ENCODE measurements at regions not wholly inside any gene's neighbourhood (a gene's known extent, or its start where the extent isn't known, plus 50 kb on each side); places are given as distances from the start of the nearest gene placed in this dataset.

- H3K9me3 ChIP-seq (ENCODE audit: control insufficient read depth in 4 of 4, insufficient read depth in 3 of 4, low read length in 3 of 4), result peaks cover 0 to 2% (median 0%) of the 10 kb centered on the region in 4 donors
- WGBS, 2 donors, result 68 to 83% methylated on average over 2 of the region's 2 CpGs
- no peak for TF ChIP-seq CTCF (IDR thresholded peaks at IDR 0.05; ENCODE audit: control extremely low read depth, extremely low read depth)
- H3K27ac ChIP-seq (ENCODE audit: low read depth in 1 of 2, low read length in 1 of 2), result no peak overlapping the region
- no peaks in the 10 kb centered on the region for H3K4me1 ChIP-seq (ENCODE audit: control insufficient read depth in 5 of 5, insufficient read depth in 5 of 5, low read length in 5 of 5)
- no peak overlapping the region for H3K9ac ChIP-seq (ENCODE audit: insufficient read depth in 1 of 2, low read length in 2 of 2)
- no peaks in the 10 kb centered on the region for H3K27me3 ChIP-seq (ENCODE audit: control insufficient read depth in 3 of 3, insufficient read depth in 3 of 3, low read length in 2 of 3)
- no peak overlapping the region for H3K4me3 ChIP-seq
- no peaks in the 10 kb centered on the region for H3K36me3 ChIP-seq (ENCODE audit: control insufficient read depth in 4 of 4, insufficient read depth in 4 of 4, low read length in 4 of 4)
- ATAC-seq (ENCODE audit: insufficient read depth, low FRiP score), result no peak
- DNase-seq, result no peak
Measured at GRCh38 chr11:26201411-26201810, 130.5 kb upstream of the ANO3 start.

GRCh38 chr11:26202754-26203153 lies 129.2 kb upstream of the ANO3 start:
- no peaks in the 10 kb centered on the region for H3K4me1 ChIP-seq (ENCODE audit: control insufficient read depth in 5 of 5, insufficient read depth in 5 of 5, low read length in 5 of 5)
- H3K9me3 ChIP-seq (ENCODE audit: control insufficient read depth in 4 of 4, insufficient read depth in 3 of 4, low read length in 3 of 4), result peaks cover 0 to 2% (median 0%) of the 10 kb centered on the region in 4 donors
- no peaks in the 10 kb centered on the region for H3K27me3 ChIP-seq (ENCODE audit: control insufficient read depth in 3 of 3, insufficient read depth in 3 of 3, low read length in 2 of 3)
- DNase-seq (no peak), ATAC-seq (ENCODE audit: insufficient read depth, low FRiP score) (no peak)
- no peak overlapping the region for H3K9ac ChIP-seq (ENCODE audit: insufficient read depth in 1 of 2, low read length in 2 of 2)
- H3K4me3 ChIP-seq, result no peak overlapping the region
- 95 to 98% methylated on average over 2 of the region's 2 CpGs for WGBS, 2 donors
- TF ChIP-seq CTCF (IDR thresholded peaks at IDR 0.05; ENCODE audit: control extremely low read depth, extremely low read depth), result no peak
- no peak overlapping the region for H3K27ac ChIP-seq (ENCODE audit: low read depth in 1 of 2, low read length in 1 of 2)
- H3K36me3 ChIP-seq (ENCODE audit: control insufficient read depth in 4 of 4, insufficient read depth in 4 of 4, low read length in 4 of 4), result no peaks in the 10 kb centered on the region

GRCh38 chr11:26204101-26204500 lies 127.8 kb upstream of the ANO3 start:
- no peak overlapping the region for H3K27ac ChIP-seq (ENCODE audit: low read depth in 1 of 2, low read length in 1 of 2)
- H3K4me1 ChIP-seq (ENCODE audit: control insufficient read depth in 5 of 5, insufficient read depth in 5 of 5, low read length in 5 of 5), result no peaks in the 10 kb centered on the region
- ATAC-seq (ENCODE audit: insufficient read depth, low FRiP score) (peak; percentile 74), DNase-seq (peak; percentile 27 to 81 (median 66))
- 60 to 78% methylated on average over 2 of the region's 2 CpGs for WGBS, 2 donors
- TF ChIP-seq CTCF (IDR thresholded peaks at IDR 0.05; ENCODE audit: control extremely low read depth, extremely low read depth), result no peak
- no peak overlapping the region for H3K4me3 ChIP-seq
- no peak overlapping the region for H3K9ac ChIP-seq (ENCODE audit: insufficient read depth in 1 of 2, low read length in 2 of 2)
- H3K36me3 ChIP-seq (ENCODE audit: control insufficient read depth in 4 of 4, insufficient read depth in 4 of 4, low read length in 4 of 4), result no peaks in the 10 kb centered on the region
- H3K27me3 ChIP-seq (ENCODE audit: control insufficient read depth in 3 of 3, insufficient read depth in 3 of 3, low read length in 2 of 3), result no peaks in the 10 kb centered on the region
- H3K9me3 ChIP-seq (ENCODE audit: control insufficient read depth in 4 of 4, insufficient read depth in 3 of 4, low read length in 3 of 4), result no peaks in the 10 kb centered on the region

GRCh38 chr11:26204839-26205238 lies 127.1 kb upstream of the ANO3 start:
- TF ChIP-seq CTCF (IDR thresholded peaks at IDR 0.05; ENCODE audit: control extremely low read depth, extremely low read depth), result no peak
- H3K9ac ChIP-seq (ENCODE audit: insufficient read depth in 1 of 2, low read length in 2 of 2), result no peak overlapping the region
- no peak overlapping the region for H3K27ac ChIP-seq (ENCODE audit: low read depth in 1 of 2, low read length in 1 of 2)
- ATAC-seq (ENCODE audit: insufficient read depth, low FRiP score), result no peak
- no peak for DNase-seq
- WGBS, 2 donors, result 74% methylated on average over 5 of the region's 5 CpGs
- H3K4me3 ChIP-seq, result no peak overlapping the region
- no peaks in the 10 kb centered on the region for H3K36me3 ChIP-seq (ENCODE audit: control insufficient read depth in 4 of 4, insufficient read depth in 4 of 4, low read length in 4 of 4)
- H3K27me3 ChIP-seq (ENCODE audit: control insufficient read depth in 3 of 3, insufficient read depth in 3 of 3, low read length in 2 of 3), result no peaks in the 10 kb centered on the region
- H3K9me3 ChIP-seq (ENCODE audit: control insufficient read depth in 4 of 4, insufficient read depth in 3 of 4, low read length in 3 of 4), result no peaks in the 10 kb centered on the region
- no peaks in the 10 kb centered on the region for H3K4me1 ChIP-seq (ENCODE audit: control insufficient read depth in 5 of 5, insufficient read depth in 5 of 5, low read length in 5 of 5)
